Upper lobe of left lung (tissue), 4 donors: ENCODE measurements at regions not wholly inside any gene's neighbourhood (a gene's known extent, or its start where the extent isn't known, plus 50 kb on each side); places are given as distances from the start of the nearest gene placed in this dataset.
"Not testable (repeated sequence)": the region's sequence is repeated elsewhere in the genome, so short reads cannot be mapped to it uniquely, and the experiment has no call there.

Experiments
- CTCF ChIP-seq, 6 experiments: fragments of 450-650 bp in 4 of 6; fragments of 200-600 bp in 2 of 6; sonication (generic) in 2 of 6; IDR thresholded peaks; one replicate each; pipeline ENCODE4 v1.5.1; 2016 to 2019; ENCODE audit warnings: antibody characterized with exemption in 6 of 6
- EP300 ChIP-seq, 4 donors: sonication (generic); formaldehyde crosslinking; IDR thresholded peaks; one replicate each; pipeline ENCODE4 v1.5.1; 2017; ENCODE audit warnings: antibody characterized with exemption in 4 of 4, control low read depth in 2 of 4
- POLR2A ChIP-seq, 4 donors: fragments of 450-650 bp; IDR thresholded peaks; one replicate each; pipeline ENCODE4 v1.5.1; 2016 to 2017; ENCODE audit warnings: antibody characterized with exemption in 4 of 4, mild to moderate bottlenecking in 2 of 4
- POLR2AphosphoS5 ChIP-seq, 2 donors: sonication (generic); formaldehyde crosslinking; IDR thresholded peaks; one replicate each; pipeline ENCODE4 v1.5.1; 2017; ENCODE audit warnings: antibody characterized with exemption in 2 of 2

DNA sequence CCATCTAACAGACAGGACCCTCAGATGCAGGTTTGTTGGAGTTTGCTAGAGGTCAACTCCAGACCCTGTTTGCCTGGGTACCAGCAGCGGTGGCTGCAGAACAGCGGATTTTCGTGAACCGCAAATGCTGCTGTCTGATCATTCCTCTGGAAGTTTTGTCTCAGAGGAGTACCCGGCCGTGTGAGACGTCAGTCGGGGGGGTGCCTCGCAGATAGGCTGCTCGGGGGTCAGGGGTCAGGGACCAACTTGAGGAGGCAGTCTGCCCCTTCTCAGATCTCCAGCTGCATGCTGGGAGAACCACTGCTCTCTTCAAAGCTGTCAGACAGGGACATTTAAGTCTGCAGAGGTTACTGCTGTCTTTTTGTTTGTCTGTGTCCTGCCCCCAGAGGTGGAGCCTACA, 282.9 kb upstream of the PRR16 start:
- TF ChIP-seq POLR2A, CTCF, POLR2AphosphoS5, EP300 (IDR thresholded peaks at IDR 0.05): not testable (repeated sequence)
